ENCODE measurements at regions not wholly inside any gene's neighbourhood (a gene's known extent, or its start where the extent isn't known, plus 50 kb on each side); places are given as distances from the start of the nearest gene placed in this dataset.

- no peak for TF ChIP-seq CTCF (conservative IDR thresholded peaks at IDR 0.05)
- H3K27ac ChIP-seq, result no peak overlapping the region
Observed at GRCh38 chr5:92394936-92395335, 1011.8 kb upstream of the ARRDC3 start.

DNA sequence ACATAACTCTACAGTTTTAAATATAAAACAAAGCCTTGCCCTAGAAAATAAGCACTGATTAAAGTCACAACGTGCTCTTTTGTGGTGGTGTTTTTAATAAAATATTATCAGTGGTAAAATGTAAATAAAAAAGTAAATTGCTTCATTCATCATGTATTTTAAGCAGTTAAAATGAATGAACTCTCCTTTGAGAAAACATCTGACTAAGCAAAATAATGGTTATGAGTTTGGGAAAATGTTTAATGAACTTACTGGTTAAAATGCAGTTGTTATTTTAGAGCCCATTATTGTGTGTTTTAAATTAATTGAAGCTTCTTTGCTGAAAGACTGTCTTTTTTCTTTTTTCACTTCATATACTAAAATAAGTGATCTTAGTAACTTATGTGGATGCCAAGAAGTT, 1007.5 kb upstream of the ARRDC3 start:
- no peak for TF ChIP-seq CTCF (conservative IDR thresholded peaks at IDR 0.05)
- no peak overlapping the region for H3K27ac ChIP-seq

DNA sequence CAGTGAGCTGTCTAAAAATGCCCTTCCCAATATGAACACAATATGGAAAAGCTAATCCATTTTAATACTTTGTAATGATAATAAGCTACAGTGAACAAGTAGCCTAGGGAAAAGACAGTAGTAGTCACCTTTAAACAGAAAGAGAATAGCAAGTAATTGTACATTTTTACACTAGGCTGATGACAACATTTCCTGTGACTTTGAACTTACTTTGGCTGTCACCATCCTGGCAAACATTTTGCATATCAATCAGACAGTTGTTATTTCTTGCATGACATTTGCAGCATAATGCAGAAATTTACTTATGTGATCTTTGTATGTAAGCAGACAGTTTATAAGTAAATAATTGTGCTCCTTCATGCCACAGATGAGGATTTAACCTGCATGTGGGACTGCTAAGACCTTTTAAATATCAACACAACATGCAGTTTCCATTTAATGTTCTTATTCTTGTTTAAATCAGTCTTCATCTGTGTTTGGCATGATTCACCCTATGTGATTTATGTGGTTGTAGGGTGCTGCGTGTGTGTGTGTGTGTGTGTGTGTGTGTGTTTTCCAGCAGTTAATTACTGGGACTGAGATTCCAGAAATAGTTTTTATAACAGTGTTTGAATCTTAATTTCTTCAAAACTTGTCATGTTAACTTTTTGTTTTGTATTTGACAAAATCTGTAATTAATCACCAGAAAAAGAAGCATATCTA, 997.1 kb upstream of the ARRDC3 start:
- H3K27ac ChIP-seq, result no peak overlapping the region
- no peak for TF ChIP-seq CTCF (conservative IDR thresholded peaks at IDR 0.05)

DNA sequence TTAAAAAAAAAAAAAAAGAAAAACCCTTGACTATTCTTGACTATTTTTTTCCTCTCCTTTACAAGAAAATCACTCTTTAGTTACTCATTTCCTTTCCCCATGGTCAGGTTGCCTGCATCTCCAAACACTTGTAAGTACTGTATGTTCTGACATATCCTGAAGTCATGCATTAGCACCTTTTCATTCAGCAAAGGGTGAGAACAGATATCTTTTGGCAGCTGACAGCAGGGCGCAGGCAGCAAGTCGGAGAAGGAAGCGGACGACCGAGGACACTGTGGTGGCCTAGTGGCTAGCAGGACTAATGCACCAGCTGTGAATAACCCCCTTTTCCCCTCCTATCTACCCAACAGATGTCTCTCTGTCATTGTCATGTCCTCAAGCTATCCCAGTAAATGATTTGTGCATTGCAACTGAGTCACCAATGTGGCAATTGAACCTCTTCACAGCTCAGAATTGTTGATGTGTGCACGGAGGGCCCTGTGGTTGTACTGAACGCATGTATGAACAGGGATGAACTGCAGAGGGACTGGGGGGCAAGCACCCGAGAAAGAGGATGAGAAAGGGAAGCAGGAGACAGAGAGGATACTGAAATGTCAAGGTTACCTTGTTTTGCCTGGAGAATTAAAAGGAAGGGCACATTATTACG, 996.0 kb upstream of the ARRDC3 start:
- no peak overlapping the region for H3K27ac ChIP-seq
- no peak for TF ChIP-seq CTCF (conservative IDR thresholded peaks at IDR 0.05)

GRCh38 chr5:92374859-92375258, 991.7 kb upstream of the ARRDC3 start:
- no peak for TF ChIP-seq CTCF (conservative IDR thresholded peaks at IDR 0.05)
- H3K27ac ChIP-seq, result no peak overlapping the region

GRCh38 chr5:92372766-92373165, 989.6 kb upstream of the ARRDC3 start:
- no peak overlapping the region for H3K27ac ChIP-seq
- TF ChIP-seq CTCF (conservative IDR thresholded peaks at IDR 0.05), result no peak

DNA sequence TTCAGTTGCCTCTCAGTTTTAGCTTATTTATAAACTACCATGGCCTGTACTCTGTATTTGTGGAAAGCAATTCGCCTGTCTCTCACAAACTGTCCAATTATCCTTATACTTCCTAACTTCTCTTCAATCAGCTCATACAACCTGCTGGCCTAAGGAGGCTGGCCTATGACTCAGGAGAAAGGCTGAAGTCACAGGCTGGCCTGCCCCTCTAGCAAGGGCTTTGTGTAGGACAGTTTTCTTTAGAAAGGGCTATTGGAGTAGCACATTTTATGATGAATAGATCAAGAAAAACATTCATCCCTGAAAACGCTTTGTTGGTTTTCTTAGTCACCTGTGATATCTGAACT, 988.7 kb upstream of the ARRDC3 start:
- TF ChIP-seq CTCF (conservative IDR thresholded peaks at IDR 0.05), result no peak
- H3K27ac ChIP-seq, result no peak overlapping the region
